SKM-1 treated with dmso at 0.1 percent for 144 hours (cell line): ENCODE measurements at regions not wholly inside any gene's neighbourhood (a gene's known extent, or its start where the extent isn't known, plus 50 kb on each side); places are given as distances from the start of the nearest gene placed in this dataset.
"Not testable (repeated sequence)": the region's sequence is repeated elsewhere in the genome, so short reads cannot be mapped to it uniquely, and the experiment has no call there.

Source experiments
- DNase-seq: peaks from one replicate; lab custom pipeline; 2025; ENCODE audit not compliant: unreplicated experiment; lab: John Stamatoyannopoulos, UW

- DNase-seq = no peak
Measured at GRCh38 chr3:104412608-104413580, 953.8 kb upstream of the ALCAM start.

GRCh38 chr3:104428337-104428925, 938.3 kb upstream of the ALCAM start:
- DNase-seq = no peak

GRCh38 chr3:104429727-104430126, 937.0 kb upstream of the ALCAM start:
- DNase-seq = no peak

GRCh38 chr3:104436506-104436905, 930.2 kb upstream of the ALCAM start:
- no peak for DNase-seq

GRCh38 chr3:104437131-104437750, 929.5 kb upstream of the ALCAM start:
- no peak for DNase-seq

GRCh38 chr3:104437891-104438290, 928.8 kb upstream of the ALCAM start:
- no peak for DNase-seq

- no peak for DNase-seq
Measured at GRCh38 chr3:104438706-104439105, 928.0 kb upstream of the ALCAM start.

GRCh38 chr3:104445252-104445919, 921.3 kb upstream of the ALCAM start:
- not testable (repeated sequence) for DNase-seq

- DNase-seq = no peak
Measured at GRCh38 chr3:104447681-104448080, 919.0 kb upstream of the ALCAM start.

- DNase-seq = no peak
Measured at GRCh38 chr3:104452697-104453096, 914.0 kb upstream of the ALCAM start.

- DNase-seq = no peak
Measured at GRCh38 chr3:104458657-104459056, 908.1 kb upstream of the ALCAM start.

- DNase-seq = no peak
Measured at GRCh38 chr3:104460477-104461406, 906.0 kb upstream of the ALCAM start.

- DNase-seq = no peak
Measured at GRCh38 chr3:104461431-104461830, 905.3 kb upstream of the ALCAM start.

GRCh38 chr3:104472221-104472620, 894.5 kb upstream of the ALCAM start:
- DNase-seq = no peak

- DNase-seq = no peak
Measured at GRCh38 chr3:104474011-104474410, 892.7 kb upstream of the ALCAM start.

- DNase-seq = no peak
Measured at GRCh38 chr3:104503022-104503421, 863.7 kb upstream of the ALCAM start.

- no peak for DNase-seq
Measured at GRCh38 chr3:104510131-104510849, 856.4 kb upstream of the ALCAM start.

GRCh38 chr3:104514371-104514770, 852.3 kb upstream of the ALCAM start:
- no peak for DNase-seq

- DNase-seq = no peak
Measured at GRCh38 chr3:104514776-104515175, 851.9 kb upstream of the ALCAM start.

GRCh38 chr3:104519068-104519467, 847.6 kb upstream of the ALCAM start:
- no peak for DNase-seq
